RCC 7860 (cell line): ENCODE measurements at regions not wholly inside any gene's neighbourhood (a gene's known extent, or its start where the extent isn't known, plus 50 kb on each side); places are given as distances from the start of the nearest gene placed in this dataset.
"Not testable (repeated sequence)": the region's sequence is repeated elsewhere in the genome, so short reads cannot be mapped to it uniquely, and the experiment has no call there.

Experiments
- DNase-seq: peaks from one replicate; pipeline ENCODE4 v3.0.0-alpha.2; 2015; ENCODE audit warnings: low spot score
- FAIRE-seq: peaks from 2 replicates; lab custom pipeline; 2012; peaks lifted over from hg19 to GRCh38; lab: Jason Lieb, UNC

GRCh38 chr18:56284319-56284718 lies 354.1 kb downstream of the TXNL1 start:
- FAIRE-seq (no peak), DNase-seq (no peak)

DNA sequence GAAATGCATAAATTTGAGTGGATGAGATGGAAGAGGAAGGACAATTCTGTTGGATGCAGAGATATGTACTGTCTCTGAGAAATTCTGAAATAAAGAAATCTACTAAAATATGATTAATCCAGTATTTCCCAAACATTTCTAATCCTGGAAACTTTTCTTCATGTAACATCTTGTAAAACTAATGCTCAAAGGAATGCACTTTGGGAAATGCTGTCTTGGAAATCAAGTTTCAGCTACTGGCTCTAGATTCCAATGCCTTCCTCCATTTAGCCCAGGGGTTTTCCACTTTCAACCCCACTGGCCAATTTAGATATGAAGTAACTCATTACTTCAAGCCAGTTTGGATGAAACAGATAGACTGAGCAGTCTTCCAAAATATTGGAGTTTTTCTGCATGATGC lies 355.1 kb downstream of the TXNL1 start:
- FAIRE-seq (no peak), DNase-seq (no peak)

DNA sequence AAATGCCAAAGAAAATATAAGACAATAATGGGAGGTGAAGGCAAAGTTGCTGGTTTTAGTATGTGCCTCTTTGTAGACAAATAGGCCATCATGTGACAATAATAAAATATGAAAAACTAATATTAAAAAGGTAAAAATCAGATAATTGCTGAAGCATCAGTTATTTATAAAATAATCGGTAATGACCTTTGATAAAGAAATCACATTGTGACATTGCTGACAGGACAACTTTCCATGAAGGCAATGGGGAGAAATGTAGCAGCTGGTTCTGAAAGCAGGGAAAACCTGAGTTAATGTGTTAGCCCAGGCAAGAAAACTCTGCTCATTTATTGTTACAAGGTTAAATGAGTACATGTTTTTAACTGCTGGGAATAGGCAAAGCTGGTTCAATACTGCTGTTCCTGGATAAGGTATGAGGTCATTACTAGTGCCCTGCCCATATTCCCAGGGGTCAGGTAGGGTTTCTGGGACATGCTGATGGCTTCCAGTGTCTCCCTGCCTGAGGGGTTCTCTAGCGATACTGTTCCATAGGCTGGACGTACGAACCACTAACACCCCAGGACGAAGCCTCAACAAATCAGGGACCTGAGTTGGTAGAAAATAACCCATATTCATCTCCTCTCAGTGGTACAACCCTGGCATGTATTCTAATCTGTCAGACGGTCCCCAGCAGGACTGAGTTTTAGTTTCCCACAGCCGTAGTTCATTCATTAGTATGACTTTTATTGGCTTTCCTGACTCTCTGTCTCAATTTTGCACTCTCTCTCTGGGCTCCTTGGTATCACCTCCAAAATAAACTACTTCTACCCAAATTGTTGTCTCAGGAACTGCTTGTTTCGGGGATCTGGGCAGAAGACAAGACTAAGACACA lies 355.9 kb downstream of the TXNL1 start:
- FAIRE-seq, result no peak
- DNase-seq, result no peak

DNA sequence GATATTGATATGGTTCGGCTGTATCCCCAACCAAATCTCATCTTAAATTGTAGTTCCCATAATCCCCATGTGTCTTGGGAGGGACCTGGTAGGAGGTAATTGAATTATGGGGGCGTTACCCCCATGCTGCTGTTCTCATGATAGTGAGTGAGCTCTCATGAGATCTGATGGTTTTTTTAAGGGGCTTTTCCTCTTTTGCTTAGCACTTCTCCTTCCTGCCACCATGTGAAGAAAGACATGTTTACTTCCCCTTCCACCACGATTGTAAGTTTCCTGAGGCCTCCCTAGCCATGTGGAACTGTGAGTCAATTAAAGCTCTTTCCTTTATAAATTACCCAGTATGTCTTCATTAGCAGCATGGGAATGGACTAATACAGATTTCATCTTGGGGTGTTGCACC lies 358.6 kb downstream of the TXNL1 start:
- DNase-seq, FAIRE-seq: not testable (repeated sequence)

DNA sequence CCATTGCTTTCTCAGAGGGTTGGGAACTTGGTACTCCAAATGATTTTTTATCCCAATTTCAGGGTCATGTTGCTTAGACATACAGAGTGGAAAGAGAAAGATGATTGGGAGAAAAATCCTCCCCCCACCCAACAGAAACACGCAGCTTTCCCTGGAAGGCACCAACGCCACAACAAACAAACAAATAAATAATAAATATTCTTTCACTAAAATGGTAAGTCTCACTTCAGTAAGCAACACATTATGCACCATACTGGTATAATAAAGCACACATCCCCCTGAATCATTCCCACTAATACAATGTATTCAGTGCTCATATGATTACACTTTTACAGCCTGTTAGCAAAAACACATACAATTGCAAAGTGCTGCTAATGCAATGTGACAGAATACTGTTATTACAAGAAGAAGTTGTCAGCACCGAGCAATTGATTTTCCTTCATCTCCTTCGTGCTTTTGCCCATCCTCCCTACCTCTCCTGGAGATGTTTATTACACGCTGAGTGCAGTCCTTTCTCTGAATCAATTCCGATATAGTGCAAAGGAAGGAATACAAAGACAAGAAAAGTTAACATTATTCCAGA lies 359.9 kb downstream of the TXNL1 start:
- no peak for DNase-seq
- FAIRE-seq, result no peak

- FAIRE-seq, result no peak
- DNase-seq, result no peak
Measured at GRCh38 chr18:56276466-56276865, 361.9 kb downstream of the TXNL1 start.

- no peak for DNase-seq
- no peak for FAIRE-seq
Measured at GRCh38 chr18:56273541-56274219, 364.7 kb downstream of the TXNL1 start.

- FAIRE-seq, result no peak
- no peak for DNase-seq
Measured at GRCh38 chr18:56270671-56271250, 367.6 kb downstream of the TXNL1 start.

- FAIRE-seq (no peak), DNase-seq (no peak)
Measured at GRCh38 chr18:56269958-56270357, 368.4 kb downstream of the TXNL1 start.

DNA sequence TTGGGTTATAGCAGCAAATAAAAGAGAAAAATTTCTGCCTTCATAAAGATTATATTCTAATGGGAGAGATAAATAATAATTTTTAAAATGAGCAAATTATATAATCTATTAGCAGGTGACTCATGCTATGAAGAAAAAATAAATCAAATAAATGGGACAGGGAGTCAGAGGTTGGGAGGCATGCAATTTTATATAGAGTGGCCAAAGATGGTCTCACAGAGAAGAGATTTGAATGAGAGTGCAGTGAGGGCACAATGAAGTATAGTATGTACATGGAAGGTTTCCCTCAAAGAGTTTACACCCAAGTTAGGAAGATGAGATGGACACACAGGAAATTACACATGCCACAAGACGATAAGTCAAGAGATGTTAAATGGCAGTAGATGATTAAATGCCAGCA lies 369.4 kb downstream of the TXNL1 start:
- no peak for FAIRE-seq
- DNase-seq, result no peak

GRCh38 chr18:56267334-56267733 lies 371.1 kb downstream of the TXNL1 start:
- no peak for FAIRE-seq
- no peak for DNase-seq

DNA sequence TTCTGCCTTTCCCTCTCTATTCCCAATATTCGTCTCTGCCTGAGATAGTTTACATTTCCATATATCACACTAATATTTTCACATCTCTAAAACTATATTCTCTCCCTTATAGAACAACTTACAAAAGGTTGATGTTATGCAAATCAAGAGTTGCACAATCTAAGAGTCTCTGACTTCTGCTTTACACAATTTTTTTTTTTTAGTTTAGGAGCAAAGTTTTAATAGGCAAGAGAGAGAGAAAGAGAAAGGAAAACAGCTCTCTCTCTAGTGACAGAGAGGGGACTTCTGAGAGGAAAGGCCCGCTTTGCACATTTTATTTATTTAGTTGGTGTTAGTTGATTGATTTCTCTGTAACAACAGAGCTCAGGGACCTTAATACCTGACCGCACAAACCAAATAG lies 380.2 kb downstream of the TXNL1 start:
- FAIRE-seq, result no peak

GRCh38 chr18:56257205-56257604 lies 381.2 kb downstream of the TXNL1 start:
- FAIRE-seq, result peak; percentile 63
- DNase-seq, result peak; percentile 74

More for the DNA sequence above, 380.2 kb downstream of the TXNL1 start:
- DNase-seq, result no peak

DNA sequence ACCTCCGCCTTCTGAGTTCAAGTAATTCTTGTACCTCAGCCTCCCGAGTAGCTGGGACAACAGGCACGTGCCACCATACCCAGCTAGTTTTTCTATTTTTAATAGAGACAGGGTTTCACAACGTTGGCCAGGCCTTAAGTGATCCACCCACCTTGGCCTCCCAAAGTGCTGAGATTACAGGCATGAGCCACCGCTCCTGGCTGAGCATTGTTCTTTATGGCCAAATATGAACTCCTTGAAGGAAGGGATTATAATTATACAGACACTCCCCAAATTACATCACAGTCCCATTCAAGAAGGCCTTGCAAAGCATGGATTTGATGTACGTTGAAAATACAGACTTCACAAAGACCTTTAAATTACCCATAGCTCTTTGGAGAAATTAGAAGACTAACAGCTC lies 381.7 kb downstream of the TXNL1 start:
- FAIRE-seq, result no peak

GRCh38 chr18:56255381-56255780 lies 383.0 kb downstream of the TXNL1 start:
- DNase-seq, result no peak
- FAIRE-seq, result no peak

More for the DNA sequence above, 381.7 kb downstream of the TXNL1 start:
- DNase-seq, result no peak

GRCh38 chr18:56252456-56252855 lies 385.9 kb downstream of the TXNL1 start:
- DNase-seq, result no peak
- no peak for FAIRE-seq

DNA sequence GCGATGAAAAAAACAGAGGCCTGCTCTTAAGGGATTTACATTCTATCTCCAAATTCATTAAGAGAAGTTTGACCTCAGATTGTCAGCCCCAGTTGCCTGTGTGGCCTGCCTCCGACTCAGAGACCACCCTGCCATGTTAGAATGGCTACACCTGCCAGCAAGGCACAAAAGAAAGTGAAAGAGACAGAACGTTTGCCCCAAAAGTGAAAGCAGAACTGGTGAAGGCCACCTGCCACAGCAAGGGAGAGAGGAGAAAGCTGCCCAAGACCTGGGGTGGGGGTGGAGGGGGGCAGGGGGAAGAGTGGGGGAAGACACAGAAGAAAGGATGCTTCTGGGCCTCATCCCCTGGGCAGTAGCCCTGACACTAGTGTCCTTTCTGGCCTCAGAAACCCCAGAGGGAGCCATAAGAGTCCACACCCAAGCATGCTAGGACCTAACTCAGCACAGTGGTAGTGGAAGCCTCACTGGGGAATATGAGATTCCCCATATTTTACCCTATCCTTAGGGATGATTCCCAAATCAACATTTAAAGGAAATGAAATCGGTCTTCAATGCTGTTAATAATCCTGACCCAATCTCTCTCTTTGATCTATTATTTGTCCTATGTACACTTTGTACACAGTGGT lies 389.7 kb downstream of the TXNL1 start:
- FAIRE-seq, result no peak
- DNase-seq, result no peak

- FAIRE-seq, result no peak
- no peak for DNase-seq
Measured at GRCh38 chr18:56246916-56247315, 391.5 kb downstream of the TXNL1 start.

DNA sequence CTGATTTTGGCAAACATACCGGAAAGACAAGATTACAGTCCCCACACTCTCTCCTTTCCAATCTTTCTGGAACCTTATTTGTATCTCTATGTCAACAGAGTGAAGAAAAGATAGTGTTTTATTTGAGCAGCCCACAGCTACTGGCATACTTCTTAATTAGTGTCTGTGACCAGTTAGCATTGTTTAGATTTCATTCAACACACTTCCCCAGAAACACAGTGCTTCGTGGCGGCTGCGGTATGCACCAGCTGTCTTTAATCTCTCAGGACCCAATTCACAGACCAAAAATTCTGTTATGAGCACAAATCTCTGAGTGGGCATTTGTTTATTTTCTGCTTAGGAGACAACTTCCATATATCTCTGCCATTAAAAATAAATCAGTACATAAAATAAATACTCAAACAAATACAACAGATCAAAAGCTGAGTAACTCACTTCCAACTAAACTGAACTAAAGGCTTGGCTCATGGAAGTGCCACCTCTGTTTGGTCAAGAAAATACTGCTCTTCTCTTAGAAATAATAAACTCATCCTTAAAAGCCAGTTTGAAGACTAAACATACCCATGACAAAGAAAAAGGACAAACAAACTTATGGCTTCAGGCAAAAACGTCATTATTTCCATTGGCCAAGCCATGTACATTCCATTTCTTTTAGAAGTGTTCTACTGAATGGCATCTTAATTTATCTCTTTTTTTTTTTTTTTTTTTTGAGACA lies 392.4 kb downstream of the TXNL1 start:
- FAIRE-seq, result no peak
- DNase-seq, result no peak

GRCh38 chr18:56240405-56240804 lies 398.0 kb downstream of the TXNL1 start:
- FAIRE-seq, result no peak
- no peak for DNase-seq
